RWPE2 (cell line): ENCODE measurements at regions not wholly inside any gene's neighbourhood (a gene's known extent, or its start where the extent isn't known, plus 50 kb on each side); places are given as distances from the start of the nearest gene placed in this dataset.

Experiments
- ATAC-seq: fragments of 200-7000 bp; cut with Tn5 transposase; 3 replicates; pipeline ENCODE4 v1.9.1; 2021; ENCODE audit warnings: low read depth
- DNase-seq: peaks from one replicate; pipeline ENCODE4 v3.0.0-alpha.2; 2020; ENCODE audit warnings: low spot score
- H3K27ac ChIP-seq: fragments of 450-650 bp; 2 replicates; pipeline ENCODE4 v1.5.1; 2017; ENCODE audit warnings: mild to moderate bottlenecking; ENCODE audit not compliant: poor library complexity, severe bottlenecking
- H3K27me3 ChIP-seq: fragments of 250-450 bp; sonication (Bioruptor Pico); 2 replicates; pipeline ENCODE4 v1.5.1; 2021; ENCODE audit warnings: mild to moderate bottlenecking, moderate library complexity; ENCODE audit not compliant: insufficient read depth, poor library complexity, severe bottlenecking
- H3K36me3 ChIP-seq: fragments of 250-450 bp; sonication (Bioruptor Pico); 2 replicates; pipeline ENCODE4 v1.5.1; 2020; ENCODE audit warnings: low read depth, mild to moderate bottlenecking, moderate library complexity
- H3K4me1 ChIP-seq: fragments of 250-450 bp; sonication (Bioruptor Pico); 2 replicates; pipeline ENCODE4 v1.5.1; 2021; ENCODE audit warnings: mild to moderate bottlenecking, moderate library complexity; ENCODE audit not compliant: insufficient read depth, poor library complexity, severe bottlenecking
- H3K4me3 ChIP-seq: fragments of 250-450 bp; sonication (Bioruptor Pico); 2 replicates; pipeline ENCODE4 v1.5.1; 2021; ENCODE audit warnings: mild to moderate bottlenecking, moderate library complexity; ENCODE audit not compliant: severe bottlenecking
- H3K9me3 ChIP-seq: fragments of 250-450 bp; sonication (Bioruptor Pico); 2 replicates; pipeline ENCODE4 v1.5.1; 2021; ENCODE audit warnings: mild to moderate bottlenecking, moderate library complexity; ENCODE audit not compliant: severe bottlenecking
- CTCF ChIP-seq: fragments of 450-650 bp; IDR thresholded peaks from one replicate; pipeline ENCODE4 v1.5.1; 2017; ENCODE audit warnings: mild to moderate bottlenecking, moderate library complexity; ENCODE audit not compliant: poor library complexity, severe bottlenecking

GRCh38 chr22:27267145-27267544 lies 534.4 kb downstream of the MN1 start:
- no peaks in the 10 kb centered on the region for H3K36me3 ChIP-seq
- DNase-seq (no peak), ATAC-seq (no peak)
- H3K27me3 ChIP-seq = no peaks in the 10 kb centered on the region
- no peak for TF ChIP-seq CTCF
- no peaks in the 10 kb centered on the region for H3K4me1 ChIP-seq
- no peak overlapping the region for H3K27ac ChIP-seq
- H3K9me3 ChIP-seq = no peaks in the 10 kb centered on the region
- no peak overlapping the region for H3K4me3 ChIP-seq

DNA sequence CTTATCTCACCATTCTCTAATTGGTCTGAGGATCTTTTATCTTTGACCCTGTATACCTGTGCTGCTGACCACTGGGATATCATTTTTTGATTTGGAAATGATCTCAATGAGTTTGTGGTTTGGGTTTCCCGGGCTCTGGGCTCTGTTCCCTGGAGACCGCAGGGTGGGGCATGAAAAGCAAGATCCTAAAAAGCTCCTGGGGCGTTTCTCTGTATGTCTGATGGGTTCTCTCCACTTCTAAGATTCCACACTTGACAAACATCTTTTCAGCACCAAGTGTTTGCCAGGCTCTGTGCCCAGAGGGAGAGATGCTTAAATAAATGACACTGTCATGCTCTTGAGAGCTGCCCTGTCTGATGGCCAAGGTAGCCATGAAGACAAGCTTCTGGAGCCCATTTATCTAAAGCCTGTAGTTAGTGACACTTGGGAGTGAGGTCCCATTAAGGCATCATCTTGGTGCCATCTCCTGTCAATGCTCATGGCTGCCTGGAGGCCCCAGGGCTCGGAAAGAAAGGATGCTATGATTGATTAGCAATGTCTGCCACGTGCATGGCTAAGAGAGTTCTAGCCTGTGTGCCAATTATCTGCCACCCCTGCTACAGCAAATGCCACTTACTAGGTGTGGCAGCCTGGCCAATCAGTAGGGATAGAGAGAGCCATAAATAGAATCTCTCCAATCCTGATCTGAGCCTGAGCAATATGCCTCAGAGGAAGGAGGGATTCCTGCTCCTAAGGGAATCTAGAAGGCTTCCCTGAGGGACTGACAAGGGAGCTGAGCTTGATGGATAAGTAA lies 531.6 kb downstream of the MN1 start:
- Histone ChIP-seq H3K9me3 (no peaks in the 10 kb centered on the region), H3K27me3 (no peaks in the 10 kb centered on the region), H3K4me3 (no peak overlapping the region), H3K4me1 (no peaks in the 10 kb centered on the region), H3K27ac (no peak overlapping the region), H3K36me3 (no peaks in the 10 kb centered on the region)
- TF ChIP-seq CTCF = no peak
- ATAC-seq = no peak
- no peak for DNase-seq

DNA sequence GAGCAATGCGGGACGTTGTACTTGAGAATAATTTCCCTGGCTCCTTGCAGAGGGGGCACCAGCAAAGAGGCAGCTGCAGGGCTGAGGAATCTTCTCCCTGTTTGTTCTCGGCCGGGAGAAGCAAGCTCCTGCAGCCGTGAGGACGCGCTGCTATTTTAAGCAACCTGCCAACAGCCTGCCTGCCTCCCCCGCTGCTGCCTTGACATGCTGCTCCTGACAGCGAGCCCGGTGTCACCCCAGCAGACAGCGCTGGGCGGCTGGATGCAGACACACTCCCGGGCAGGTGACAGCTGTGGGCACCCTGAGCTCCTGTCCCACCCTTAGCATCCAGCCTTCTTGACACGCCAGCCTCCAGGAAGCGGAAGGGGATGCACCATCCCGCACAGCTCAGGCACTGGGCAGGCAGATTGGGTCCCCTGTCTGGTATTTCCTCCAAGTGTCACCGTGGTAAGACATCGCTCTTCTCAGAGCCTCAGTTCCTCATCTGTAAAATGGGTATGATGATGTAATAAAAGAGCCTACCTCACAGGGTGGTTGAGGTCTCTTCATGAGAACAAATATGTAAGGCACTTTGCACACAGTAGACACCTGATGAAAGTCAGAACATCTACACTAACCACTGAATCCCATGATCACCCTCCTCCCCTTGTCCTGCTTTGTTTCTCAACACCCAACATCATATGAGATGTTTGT lies 530.6 kb downstream of the MN1 start:
- Histone ChIP-seq H3K9me3 (no peaks in the 10 kb centered on the region), H3K4me3 (no peak overlapping the region), H3K36me3 (no peaks in the 10 kb centered on the region), H3K4me1 (no peaks in the 10 kb centered on the region), H3K27me3 (no peaks in the 10 kb centered on the region), H3K27ac (no peak overlapping the region)
- DNase-seq (no peak), ATAC-seq (no peak)
- TF ChIP-seq CTCF = no peak

DNA sequence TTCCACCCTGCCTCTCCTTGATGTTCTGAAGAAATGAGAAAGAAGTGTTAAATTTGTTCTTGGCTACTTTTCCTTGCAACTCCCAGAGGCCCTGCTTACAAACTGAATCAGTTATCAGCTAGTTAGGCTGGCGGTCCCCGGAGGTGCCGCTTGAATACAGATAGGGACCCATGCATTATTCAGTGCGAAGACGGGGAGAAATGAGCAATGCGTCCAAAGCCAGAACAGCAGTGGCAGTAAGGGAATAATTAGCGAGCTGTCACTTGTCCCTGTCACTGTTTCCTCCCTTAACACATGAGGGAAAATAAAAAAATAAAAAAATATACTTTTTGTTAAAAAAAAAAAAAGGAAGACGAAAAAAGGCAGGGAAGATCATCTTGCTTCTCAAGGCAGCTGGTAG lies 528.1 kb downstream of the MN1 start:
- peaks cover 2% of the 10 kb centered on the region for H3K9me3 ChIP-seq
- no peak for DNase-seq
- ATAC-seq = no peak
- no peaks in the 10 kb centered on the region for H3K36me3 ChIP-seq
- H3K27ac ChIP-seq = no peak overlapping the region
- H3K4me1 ChIP-seq = no peaks in the 10 kb centered on the region
- TF ChIP-seq CTCF = no peak
- no peak overlapping the region for H3K4me3 ChIP-seq
- H3K27me3 ChIP-seq = no peaks in the 10 kb centered on the region

GRCh38 chr22:27273853-27274252 lies 527.7 kb downstream of the MN1 start:
- no peaks in the 10 kb centered on the region for H3K4me1 ChIP-seq
- no peak overlapping the region for H3K4me3 ChIP-seq
- no peak for TF ChIP-seq CTCF
- no peaks in the 10 kb centered on the region for H3K27me3 ChIP-seq
- H3K27ac ChIP-seq = no peak overlapping the region
- ATAC-seq (no peak), DNase-seq (no peak)
- peaks cover 2% of the 10 kb centered on the region for H3K9me3 ChIP-seq
- no peaks in the 10 kb centered on the region for H3K36me3 ChIP-seq
